GM19467 (cell line): ENCODE measurements at regions not wholly inside any gene's neighbourhood (a gene's known extent, or its start where the extent isn't known, plus 50 kb on each side); places are given as distances from the start of the nearest gene placed in this dataset.
"Not testable (repeated sequence)": the region's sequence is repeated elsewhere in the genome, so short reads cannot be mapped to it uniquely, and the experiment has no call there.

ENCODE experiments used
- ATAC-seq: cut with Tn5 transposase; IDR thresholded peaks from one replicate; pipeline ENCODE4 v1.9.1; 2021; ENCODE audit warnings: mild to moderate bottlenecking, moderate library complexity; ENCODE audit not compliant: unreplicated experiment

DNA sequence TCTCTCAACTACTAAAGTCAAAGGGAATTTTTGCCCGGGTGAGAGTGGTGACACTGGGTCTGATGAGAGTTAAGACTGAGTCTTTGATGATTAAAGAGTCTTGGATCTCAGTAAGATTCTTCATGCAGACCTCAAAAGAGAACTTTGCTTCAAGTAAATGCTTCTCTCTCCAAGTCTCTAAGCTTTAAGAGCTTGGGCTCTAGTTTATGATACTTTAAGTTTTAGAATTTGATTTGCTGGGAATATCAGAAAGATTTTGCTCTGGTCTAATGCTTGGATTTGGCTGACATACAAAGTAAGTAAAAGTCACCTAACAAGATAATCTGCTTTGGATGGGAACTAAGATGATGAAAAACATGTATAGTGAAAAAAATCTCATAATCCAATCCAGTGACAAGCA lies 566.3 kb downstream of the MAT2B start:
- ATAC-seq, result no peak

DNA sequence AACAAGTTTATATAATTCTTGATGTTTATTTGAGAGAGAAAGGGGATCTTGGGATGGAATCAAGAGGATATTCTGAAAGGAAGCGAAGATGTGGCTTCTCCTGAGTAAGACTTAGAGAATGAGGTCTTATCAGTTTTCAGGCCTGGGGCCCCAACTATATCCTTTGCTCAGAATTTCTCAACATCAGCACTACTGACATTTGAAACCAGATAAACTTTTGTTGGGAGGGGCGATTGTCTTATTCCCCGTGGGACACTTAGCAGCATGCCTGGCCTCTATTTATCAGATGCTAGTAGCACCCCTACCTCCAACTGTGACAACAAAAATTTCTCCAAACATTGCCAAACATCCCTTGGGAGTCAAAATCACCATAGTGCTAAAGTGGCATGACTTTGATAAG lies 567.7 kb downstream of the MAT2B start:
- no peak for ATAC-seq

DNA sequence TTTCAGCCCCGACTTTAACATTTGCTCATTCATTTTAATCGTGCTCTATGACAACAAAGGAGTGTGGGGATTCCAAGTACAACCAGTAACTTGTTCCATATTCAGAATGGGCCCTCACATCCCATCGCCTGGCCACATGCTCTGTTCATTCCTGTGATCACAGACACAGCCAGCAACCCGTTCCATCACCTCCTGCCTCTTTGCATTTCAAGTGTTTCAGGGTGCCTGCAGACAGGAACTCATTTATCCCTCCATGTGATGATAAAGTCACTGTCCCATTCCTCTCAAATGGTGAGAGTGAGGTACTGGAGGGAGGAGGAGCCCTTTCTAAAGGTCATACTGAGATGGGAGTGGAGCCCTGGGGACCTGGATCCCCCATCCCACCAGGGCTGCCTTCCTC lies 571.1 kb downstream of the MAT2B start:
- no peak for ATAC-seq

DNA sequence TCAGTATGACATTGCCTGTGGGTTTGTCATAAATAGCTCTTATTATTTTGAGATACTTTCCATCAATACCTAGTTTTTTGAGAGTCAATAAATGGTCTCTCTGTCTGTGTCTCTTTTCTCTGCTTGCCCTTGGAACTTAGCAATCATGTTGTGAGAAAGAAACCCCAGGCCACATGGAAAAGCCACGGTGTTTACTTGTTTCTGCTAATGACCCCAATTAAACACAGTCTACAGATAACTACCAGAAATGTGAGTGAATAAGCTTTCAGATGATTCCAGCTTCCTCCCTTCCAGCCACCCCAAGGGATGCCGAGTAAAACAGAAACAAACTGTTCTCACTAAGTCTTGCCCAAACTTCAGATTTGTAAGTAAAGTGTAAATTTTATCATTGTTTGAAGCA lies 584.9 kb downstream of the MAT2B start:
- ATAC-seq, result no peak

DNA sequence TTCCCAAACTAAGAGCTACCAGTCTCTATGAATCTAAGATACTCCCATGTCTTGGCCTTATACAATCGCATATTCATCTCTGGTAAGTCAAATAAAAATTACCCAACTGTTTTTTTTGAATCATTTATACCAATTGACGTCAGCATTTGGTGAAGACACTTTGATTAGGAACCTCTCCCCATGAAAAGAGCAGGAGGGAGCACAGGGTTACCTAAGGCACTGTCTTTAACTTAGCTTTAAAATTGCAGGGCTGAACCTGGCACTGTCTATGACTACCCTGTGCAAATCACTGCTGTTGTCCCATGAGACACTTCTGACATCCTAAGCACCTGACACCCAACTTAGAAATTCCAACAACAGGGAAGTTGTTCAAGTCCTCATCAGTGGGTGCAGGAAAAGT lies 586.4 kb downstream of the MAT2B start:
- ATAC-seq, result no peak

DNA sequence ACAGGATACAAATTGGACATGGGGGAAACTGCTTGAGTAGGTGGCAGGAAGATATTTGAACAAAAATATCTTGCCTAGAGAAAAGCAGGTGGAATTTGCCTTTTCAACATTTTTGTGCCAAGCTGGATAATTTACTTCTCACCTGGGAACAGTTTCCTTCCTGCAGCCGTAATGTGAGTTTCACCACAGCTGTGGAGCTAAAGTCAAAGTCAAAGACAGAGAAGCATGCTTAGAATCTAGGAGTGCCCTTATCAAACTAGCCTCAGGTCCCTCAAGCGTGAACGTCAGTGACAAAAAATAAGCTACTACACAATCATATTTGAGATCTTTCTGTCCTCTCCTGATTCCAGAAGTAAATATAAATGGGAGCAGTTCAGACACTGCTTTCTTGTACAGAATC lies 588.9 kb downstream of the MAT2B start:
- no peak for ATAC-seq

DNA sequence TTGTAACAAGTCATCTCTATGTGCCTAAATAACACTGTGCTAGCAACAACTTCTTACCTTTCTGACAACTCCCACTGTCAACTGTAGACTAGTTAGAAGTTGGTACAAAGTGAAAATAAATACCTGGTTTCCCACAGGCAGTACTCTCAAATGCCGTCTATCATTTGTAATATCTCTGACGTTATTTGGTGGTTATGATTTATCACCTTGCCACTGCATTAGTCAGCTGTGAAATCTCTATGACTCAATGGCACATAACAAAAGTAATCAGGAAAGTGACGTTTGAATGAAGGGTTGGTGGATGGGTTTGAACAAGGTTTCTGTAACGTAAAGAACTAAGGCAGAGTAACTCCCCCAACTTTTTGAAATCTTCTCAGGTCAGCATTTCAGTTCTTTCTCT lies 592.3 kb downstream of the MAT2B start:
- no peak for ATAC-seq

DNA sequence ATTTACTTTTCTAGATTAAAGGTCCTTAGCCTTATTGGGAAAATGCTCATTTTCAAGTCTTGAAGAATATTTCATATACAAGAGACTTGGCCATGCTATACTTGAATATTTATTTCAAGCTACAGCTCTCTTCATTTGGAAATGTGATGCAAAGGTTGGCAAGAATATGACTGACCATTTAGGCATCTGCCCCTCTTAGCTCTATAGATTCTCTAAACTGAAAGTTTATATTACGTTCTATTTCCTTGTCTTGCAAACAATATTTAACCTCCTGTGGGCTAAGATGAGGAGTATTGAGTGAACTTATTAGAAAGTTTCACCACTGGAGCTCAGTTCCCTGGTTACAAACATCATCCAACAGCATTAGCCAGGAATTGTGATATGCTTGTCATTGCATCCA lies 593.1 kb downstream of the MAT2B start:
- ATAC-seq, result no peak

DNA sequence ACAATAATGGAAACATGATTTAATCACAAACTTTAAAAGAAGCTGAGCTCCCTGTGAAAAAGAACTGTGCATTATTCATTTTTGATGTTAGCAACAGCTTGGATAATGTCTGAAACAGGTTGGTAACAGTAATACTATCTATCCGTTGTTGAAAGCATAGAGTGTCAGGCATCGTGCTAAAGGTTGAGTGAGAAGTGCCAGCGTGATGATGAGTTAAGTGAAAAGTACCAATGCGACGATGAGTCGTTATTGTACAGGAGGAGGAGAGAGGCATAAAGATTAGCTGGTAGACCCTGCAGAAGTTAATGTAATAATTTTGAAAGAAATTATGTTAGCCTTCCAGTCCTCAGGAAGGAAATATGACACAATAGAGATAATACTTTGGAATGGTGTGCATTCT lies 593.6 kb downstream of the MAT2B start:
- no peak for ATAC-seq

DNA sequence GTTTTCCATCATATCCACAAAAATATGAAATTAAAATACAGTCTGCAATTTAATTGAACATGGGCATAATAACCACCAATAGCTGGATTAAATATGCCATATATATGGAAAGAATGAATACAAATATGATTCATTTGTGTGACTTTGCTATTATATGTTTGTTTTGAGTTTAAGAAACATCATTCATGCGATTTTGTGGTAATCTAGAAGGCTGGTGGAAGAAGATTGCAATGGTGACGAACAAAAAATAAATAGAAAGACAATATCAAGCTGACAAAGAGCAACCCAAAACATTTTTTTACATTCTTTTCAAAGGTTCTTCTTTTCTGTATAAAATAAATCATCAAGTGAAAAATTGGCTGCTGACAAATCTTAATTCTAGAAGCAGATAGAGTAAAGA lies 610.0 kb downstream of the MAT2B start:
- ATAC-seq, result no peak

DNA sequence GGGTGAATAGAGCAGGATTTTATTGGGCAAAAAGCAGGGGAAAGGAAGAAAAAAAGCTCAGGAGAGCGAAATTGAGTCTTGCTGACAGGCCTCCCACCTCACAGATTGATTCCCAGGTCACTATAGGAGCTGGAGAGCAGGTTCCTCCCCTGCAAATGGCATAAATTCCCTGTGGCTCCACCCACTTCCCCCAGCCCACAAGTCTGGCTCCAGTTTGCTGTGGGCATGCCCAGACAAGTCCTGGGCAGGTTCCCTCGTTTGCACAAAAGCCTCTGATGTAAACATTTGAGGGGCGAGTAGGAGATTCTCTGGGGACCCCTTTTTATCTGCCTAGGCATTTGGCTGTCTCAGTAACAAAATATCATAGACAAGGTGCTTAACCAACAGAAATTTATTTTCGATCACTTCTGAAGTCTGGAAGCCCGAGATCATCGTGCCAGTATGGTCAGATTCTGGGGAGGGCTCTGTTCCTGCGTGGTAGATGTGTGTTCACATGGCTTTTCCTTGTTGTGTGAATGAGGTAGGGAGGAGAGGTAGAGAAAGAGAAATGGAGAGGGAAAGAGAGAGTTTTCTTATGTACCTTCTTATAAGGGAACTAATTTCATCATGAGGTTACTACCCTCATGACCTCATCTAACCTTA lies 614.5 kb downstream of the MAT2B start:
- no peak for ATAC-seq

DNA sequence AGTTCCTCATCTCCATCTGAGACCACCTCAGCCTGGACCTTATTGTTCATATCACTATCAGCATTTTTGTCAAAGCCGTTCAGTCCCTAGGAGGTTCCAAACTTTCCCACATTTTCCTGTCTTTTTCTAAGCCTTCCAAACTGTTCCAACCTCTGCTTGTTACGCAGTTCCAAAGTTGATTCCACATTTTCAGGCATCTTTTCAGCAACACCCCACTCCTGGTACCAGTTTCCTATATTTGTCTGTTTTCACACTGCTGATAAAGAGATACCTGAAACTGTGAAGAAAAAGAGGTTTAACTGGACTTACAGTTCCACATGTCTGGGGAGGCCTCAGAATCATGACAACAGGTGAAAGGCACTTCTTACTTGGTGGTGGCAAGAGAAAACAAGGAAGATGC lies 622.1 kb downstream of the MAT2B start:
- no peak for ATAC-seq

DNA sequence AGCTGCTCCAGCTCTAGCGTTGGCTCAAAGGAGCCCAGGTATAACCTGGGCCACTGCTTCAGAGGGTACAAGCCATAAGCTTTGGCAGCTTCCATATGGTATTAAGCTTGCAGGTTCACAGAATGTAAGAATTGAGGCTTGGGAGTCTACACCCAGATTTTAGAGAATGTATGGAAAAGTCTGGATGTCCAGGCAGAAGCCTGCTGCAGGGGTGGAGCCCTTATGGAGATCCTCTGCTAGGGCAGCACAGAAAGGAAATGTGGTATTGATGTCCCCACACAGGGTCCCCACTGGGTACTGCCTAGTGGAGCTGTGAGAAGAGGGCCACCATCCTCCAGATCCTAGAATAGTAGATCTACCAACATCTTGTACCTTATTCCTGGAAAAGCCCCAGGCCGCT lies 626.9 kb downstream of the MAT2B start:
- no peak for ATAC-seq

DNA sequence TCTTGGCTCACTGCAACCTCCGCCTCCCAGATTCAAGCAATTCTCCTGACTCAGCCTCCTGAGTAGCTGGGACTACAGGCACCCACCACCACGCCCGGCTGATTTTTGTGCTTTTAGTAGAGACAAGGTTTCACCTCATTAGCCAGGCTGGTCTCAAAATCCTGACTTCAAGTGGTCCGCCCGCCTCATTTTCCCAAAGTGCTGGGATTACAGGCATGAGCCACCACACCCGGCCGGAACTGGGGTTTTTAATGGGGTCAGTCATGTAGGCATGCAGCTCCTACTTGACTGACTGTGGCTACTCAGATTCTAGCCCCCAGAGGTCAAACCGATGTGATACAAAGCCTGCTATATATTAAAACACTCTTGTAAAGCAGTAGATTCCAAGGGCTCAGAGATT lies 631.7 kb downstream of the MAT2B start:
- ATAC-seq, result no peak

DNA sequence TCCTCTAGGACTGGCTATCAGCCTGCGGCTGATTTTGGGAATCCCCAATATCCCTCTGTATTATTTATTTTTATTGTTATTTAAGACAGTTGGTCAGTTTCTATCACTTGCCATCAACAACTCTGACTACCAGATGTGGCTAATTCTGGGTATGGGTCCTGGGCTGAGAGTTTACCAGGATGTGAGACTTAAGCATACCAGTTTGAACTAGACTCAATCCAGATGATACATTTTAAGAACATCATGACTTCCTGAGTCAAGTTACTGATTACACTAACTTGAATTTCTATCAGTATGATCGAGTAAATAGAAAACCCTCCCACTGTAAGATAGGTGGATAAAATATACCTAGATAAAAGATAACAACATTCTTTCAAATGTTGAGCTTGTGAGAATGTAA lies 634.0 kb downstream of the MAT2B start:
- ATAC-seq, result no peak

DNA sequence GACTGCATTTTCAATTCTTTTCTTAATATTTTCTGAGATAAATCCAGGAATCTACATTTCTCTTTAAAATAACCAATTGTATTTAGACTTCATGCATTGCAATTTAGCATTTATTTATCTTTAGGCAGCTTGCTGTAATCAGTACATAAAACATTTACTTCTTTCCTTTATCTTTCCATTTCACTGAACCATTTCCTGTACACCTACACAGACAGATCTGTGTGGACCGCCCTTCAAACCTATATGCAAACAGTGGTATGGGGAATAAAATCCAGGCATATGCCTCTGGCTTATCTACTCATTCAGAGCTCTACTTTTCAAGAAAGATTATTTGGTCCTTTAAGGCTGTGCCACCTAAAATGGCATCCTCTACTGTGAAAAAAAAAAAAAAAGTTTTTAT lies 640.0 kb downstream of the MAT2B start:
- no peak for ATAC-seq

DNA sequence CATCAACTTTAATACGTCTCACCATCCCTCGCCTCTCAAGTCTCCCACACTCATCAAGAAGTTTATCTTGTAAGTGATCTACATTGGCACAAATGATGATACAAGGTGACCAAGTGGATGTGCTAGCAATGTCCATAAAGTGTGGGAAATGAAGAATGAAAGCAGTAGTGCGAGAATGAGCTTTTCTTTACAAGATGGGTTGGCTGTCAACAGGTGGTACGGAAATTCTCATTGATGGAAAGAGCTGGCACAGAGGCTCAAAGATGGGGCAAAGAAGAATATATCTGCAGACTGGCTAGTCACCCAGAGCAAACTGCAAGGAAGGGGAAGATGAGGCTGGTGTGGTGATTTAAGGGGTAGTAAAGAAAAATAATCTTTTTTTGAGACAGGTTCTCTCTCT lies 640.8 kb downstream of the MAT2B start:
- no peak for ATAC-seq

DNA sequence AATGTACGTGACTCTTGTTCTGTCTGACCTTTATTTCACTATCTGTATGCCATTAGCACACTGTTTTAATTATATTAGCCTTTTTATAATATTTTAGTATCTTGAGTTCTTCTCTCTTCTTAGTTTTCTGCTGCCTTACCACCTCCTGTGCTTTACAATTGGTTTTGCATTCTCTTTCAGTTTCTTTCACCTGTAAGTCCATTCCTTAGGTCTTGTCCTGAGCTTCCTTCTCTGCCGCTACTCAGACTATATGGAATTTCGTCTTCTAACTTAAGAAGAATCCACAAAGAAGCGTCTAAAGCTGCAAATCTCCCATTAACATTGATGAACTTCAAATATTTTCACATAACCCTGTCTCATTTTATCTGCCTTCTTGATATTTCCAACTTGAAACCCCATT lies 642.9 kb downstream of the MAT2B start:
- ATAC-seq, result no peak

DNA sequence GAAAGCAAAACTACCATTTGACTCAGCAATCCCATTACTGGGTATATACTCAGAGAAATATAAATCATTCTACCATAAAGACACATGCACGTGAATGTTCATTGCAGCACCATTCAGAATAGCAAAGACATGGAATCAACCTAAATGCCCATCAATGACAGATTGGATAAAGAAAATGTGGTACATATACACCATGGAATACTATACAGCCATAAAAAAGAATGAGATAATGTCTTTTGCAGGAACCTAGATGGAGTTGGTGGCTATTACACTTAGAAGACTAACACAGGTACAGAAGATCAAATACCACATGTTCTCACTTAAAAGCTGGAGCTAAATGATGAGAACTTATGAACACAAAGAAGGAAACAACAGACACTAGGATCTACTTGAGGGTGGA lies 647.1 kb downstream of the MAT2B start:
- ATAC-seq, result not testable (repeated sequence)

DNA sequence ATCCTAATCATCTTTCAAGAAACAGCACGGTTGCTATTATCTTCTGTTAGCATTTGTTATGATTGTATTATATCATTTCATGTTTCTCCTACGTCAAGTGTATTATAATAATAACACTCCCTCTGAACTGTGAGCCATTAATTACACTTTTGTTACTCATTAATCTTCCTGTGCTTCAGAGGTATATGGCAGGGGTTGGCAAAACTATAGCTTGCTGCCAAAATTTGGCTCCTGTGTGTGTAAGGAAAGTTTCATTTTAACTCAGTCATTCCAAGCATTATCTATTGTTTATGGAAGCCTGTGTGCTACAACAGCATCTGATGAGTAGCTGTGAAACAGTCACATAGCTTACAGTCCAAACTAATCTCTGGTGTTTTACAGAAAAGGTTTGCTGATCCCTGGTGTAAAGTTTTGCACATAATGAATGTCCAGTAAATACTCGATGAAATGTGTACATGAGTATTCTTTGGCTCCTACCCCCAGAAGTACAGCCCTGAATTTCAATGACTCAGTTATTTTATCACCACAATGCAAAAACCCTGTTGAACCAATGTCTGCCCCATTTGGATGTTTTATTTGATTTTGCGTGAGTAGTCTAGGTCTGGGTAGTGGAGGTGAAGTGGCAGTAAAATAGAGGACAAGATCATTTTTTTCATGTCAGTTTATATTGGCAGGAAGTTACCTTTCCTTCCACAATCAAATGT lies 648.2 kb downstream of the MAT2B start:
- ATAC-seq, result no peak

DNA sequence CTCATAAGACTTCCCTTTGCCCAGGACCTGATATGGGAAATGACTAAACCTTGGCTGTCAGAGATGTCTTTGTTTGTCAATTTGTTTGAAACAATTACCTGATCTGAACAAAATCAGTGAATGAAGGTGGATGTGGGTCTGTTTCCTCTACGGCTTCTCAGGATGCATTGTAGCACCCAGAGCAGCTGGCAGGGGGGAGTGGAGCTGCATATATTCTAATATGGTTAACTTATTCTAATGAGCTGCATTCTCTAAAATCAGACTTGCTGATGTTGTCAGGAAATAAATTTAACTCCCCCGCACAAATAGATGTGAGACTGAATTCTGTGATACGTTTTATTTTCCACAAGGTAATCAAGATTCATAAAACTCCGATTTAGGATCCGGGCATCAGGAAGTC lies 665.4 kb downstream of the MAT2B start:
- ATAC-seq, result no peak

DNA sequence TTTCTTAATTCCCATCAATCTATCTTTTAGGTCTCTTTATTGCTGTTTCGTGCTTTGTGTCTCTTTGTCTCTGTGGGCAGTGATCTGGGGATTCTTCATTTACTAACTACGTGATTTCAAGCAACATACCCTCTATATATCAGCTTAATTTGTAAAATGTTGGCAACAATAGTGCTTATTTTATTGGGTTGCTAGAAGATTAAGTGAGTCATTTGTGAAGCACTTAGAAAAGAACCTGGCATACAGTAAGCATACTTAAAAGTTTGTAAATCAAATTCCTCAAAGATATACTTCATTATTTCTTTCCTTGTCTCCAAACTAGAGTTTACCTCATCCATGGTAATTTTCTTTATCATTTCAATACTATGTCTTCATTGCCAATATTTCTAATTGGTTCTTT lies 669.7 kb downstream of the MAT2B start:
- ATAC-seq, result no peak

DNA sequence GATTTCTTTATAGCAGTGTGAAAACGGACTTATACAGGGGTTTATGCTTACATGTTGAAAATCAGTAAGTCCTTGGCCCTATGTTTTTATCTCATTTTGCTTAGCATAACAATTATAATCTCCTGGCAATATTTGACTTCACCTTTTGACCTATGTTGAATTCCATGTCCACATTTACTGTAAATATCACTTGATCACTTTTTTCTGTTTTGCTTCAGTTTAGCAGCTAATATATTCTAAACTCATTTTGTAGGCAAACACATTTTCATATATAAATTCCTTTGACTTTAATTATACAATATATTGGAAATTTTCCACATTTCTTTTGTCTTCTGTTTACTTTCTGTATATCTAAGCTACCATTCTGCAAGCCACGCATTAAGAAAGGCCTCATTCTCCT lies 674.0 kb downstream of the MAT2B start:
- no peak for ATAC-seq
